DND-41 (cell line): ENCODE measurements at regions not wholly inside any gene's neighbourhood (a gene's known extent, or its start where the extent isn't known, plus 50 kb on each side); places are given as distances from the start of the nearest gene placed in this dataset.

Experiments
- CTCF ChIP-seq: IDR thresholded peaks from 2 replicates; pipeline ENCODE4 v1.5.1; 2012; ENCODE audit warnings: borderline replicate concordance, low read length, moderate library complexity, mild to moderate bottlenecking; ENCODE audit not compliant: poor library complexity, severe bottlenecking; ENCODE audit errors: extremely low read depth
- EZH2 ChIP-seq: IDR thresholded peaks from 3 replicates; pipeline ENCODE4 v1.6.1; 2012; ENCODE audit warnings: borderline replicate concordance, low read depth, mild to moderate bottlenecking, moderate library complexity, low read length, inconsistent platforms; ENCODE audit not compliant: severe bottlenecking

- TF ChIP-seq CTCF: no peak
- TF ChIP-seq EZH2: no peak
Measured at GRCh38 chr16:79899316-79899715, 298.8 kb upstream of the MAF start.
